DMS 273 (cell line): ENCODE measurements at regions not wholly inside any gene's neighbourhood (a gene's known extent, or its start where the extent isn't known, plus 50 kb on each side); places are given as distances from the start of the nearest gene placed in this dataset.

Experiments
- DNase-seq: peaks from one replicate; lab custom pipeline; 2025; ENCODE audit not compliant: unreplicated experiment; lab: John Stamatoyannopoulos, UW

GRCh38 chr2:52775674-52776073 is 991.9 kb upstream of the CHAC2 start:
- no peak for DNase-seq

GRCh38 chr2:52765735-52766134 is 1001.9 kb upstream of the CHAC2 start:
- DNase-seq, result no peak

GRCh38 chr2:52749764-52750163 is 1017.8 kb upstream of the CHAC2 start:
- DNase-seq, result no peak

GRCh38 chr2:52745144-52745543 is 1022.5 kb upstream of the CHAC2 start:
- DNase-seq, result no peak

GRCh38 chr2:52732849-52733395 is 1034.7 kb upstream of the CHAC2 start:
- DNase-seq, result no peak

GRCh38 chr2:52724585-52724984 is 1043.0 kb upstream of the CHAC2 start:
- no peak for DNase-seq

GRCh38 chr2:52717836-52718235 is 1049.8 kb upstream of the CHAC2 start:
- DNase-seq, result no peak

- peak; percentile 89 for DNase-seq
Measured at GRCh38 chr2:52710810-52711618, 1056.6 kb upstream of the CHAC2 start.

GRCh38 chr2:52704251-52704650 is 1063.4 kb upstream of the CHAC2 start:
- no peak for DNase-seq

- DNase-seq, result no peak
Measured at GRCh38 chr2:52703004-52703403, 1064.6 kb upstream of the CHAC2 start.

- DNase-seq, result no peak
Measured at GRCh38 chr2:52698408-52698807, 1069.2 kb upstream of the CHAC2 start.

GRCh38 chr2:52697690-52698089 is 1069.9 kb upstream of the CHAC2 start:
- DNase-seq, result no peak

- DNase-seq, result no peak
Measured at GRCh38 chr2:52695731-52696130, 1071.9 kb upstream of the CHAC2 start.

GRCh38 chr2:52686935-52687334 is 1080.7 kb upstream of the CHAC2 start:
- DNase-seq, result no peak

- DNase-seq, result no peak
Measured at GRCh38 chr2:52676056-52676455, 1091.5 kb upstream of the CHAC2 start.

GRCh38 chr2:52668724-52669123 is 1098.9 kb upstream of the CHAC2 start:
- no peak for DNase-seq

GRCh38 chr2:52659546-52659945 is 1108.1 kb upstream of the CHAC2 start:
- DNase-seq, result no peak

- no peak for DNase-seq
Measured at GRCh38 chr2:52658598-52658997, 1109.0 kb upstream of the CHAC2 start.

GRCh38 chr2:52639692-52640091 is 1127.9 kb upstream of the CHAC2 start:
- DNase-seq, result no peak

- DNase-seq, result no peak
Measured at GRCh38 chr2:52632543-52632942, 1135.1 kb upstream of the CHAC2 start.

- no peak for DNase-seq
Measured at GRCh38 chr2:52629944-52630343, 1137.7 kb upstream of the CHAC2 start.

GRCh38 chr2:52629531-52629930 is 1138.1 kb upstream of the CHAC2 start:
- no peak for DNase-seq

- DNase-seq, result no peak
Measured at GRCh38 chr2:52622266-52622665, 1145.3 kb upstream of the CHAC2 start.
